ENCODE measurements at regions not wholly inside any gene's neighbourhood (a gene's known extent, or its start where the extent isn't known, plus 50 kb on each side); places are given as distances from the start of the nearest gene placed in this dataset.

DNA sequence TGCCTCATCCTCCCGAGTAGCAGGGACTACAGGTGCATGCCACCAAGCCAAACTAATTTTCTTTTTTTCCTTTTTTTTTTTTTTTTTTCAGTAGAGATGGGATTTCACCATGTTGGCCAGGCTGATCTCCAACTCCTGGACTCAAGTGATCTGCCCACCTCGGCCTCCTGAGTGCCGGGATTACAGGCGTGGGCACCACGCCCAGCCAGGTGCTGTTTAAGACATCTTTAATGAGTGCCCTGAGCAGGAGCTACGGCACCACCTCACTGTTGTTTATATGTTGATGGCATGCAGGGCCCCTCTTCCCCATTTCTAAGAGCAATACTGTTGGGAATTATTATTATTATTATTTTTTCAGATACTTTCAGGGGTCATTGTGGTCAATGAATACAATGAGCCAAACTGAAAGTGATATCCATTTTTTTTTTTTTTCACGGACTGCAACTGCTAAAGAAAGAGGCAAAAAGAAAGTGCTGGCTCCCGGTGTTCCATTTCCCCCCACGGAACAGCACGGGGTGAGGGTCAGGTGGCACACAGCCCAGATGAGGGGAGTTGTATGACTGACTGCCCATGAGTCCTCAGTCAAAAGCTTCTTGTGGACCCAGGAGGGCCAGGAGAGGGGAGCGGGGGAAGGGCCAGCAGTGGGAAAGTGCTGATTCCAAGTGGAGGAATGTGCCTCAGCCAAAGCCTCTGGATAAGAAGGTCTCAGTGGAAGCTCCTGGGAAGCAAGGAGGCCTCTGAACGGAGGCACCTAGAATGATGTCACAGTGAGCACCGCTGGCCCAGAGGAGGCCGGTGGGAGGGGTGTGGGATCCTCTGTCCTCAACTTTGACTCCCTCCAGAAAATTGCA, 101.8 kb upstream of the HPF1 start:
- H3K9me3 ChIP-seq, result no peaks in the 10 kb centered on the region
- TF ChIP-seq, protein P1, sequence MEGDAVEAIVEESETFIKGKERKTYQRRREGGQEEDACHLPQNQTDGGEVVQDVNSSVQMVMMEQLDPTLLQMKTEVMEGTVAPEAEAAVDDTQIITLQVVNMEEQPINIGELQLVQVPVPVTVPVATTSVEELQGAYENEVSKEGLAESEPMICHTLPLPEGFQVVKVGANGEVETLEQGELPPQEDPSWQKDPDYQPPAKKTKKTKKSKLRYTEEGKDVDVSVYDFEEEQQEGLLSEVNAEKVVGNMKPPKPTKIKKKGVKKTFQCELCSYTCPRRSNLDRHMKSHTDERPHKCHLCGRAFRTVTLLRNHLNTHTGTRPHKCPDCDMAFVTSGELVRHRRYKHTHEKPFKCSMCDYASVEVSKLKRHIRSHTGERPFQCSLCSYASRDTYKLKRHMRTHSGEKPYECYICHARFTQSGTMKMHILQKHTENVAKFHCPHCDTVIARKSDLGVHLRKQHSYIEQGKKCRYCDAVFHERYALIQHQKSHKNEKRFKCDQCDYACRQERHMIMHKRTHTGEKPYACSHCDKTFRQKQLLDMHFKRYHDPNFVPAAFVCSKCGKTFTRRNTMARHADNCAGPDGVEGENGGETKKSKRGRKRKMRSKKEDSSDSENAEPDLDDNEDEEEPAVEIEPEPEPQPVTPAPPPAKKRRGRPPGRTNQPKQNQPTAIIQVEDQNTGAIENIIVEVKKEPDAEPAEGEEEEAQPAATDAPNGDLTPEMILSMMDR (IDR thresholded peaks at IDR 0.05), result no peak
- no peaks in the 10 kb centered on the region for H3K4me1 ChIP-seq
- no peak for DNase-seq
- no peaks in the 10 kb centered on the region for H3K27me3 ChIP-seq
- intact Hi-C loops (cut with DNase I; ENCODE audit: low total_unique reads), result no loop called here
- no peak overlapping the region for H3K4me3 ChIP-seq
- no peak overlapping the region for H3K27ac ChIP-seq
- no peaks in the 10 kb centered on the region for H3K36me3 ChIP-seq

DNA sequence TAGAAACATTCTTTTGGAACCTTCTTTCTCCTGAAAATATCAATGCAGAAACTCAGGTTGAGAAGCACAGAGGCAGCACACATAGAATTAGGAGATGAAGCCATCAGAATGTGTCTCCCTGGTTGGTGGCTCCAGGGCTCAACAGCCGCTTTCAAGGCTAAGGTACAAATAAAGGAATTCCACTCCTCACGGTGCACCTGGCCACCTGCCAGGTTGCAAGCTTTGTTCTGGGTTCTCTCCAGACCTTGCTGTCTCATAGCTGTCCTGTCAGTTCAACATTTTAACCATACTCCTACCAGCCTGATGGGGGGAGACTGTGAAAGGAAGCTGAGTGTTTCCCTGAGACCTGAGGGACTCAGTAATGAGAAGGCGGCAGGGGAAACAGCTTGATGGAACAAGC, 96.3 kb upstream of the HPF1 start:
- TF ChIP-seq, protein P1 (IDR thresholded peaks at IDR 0.05), result no peak
- Histone ChIP-seq H3K9me3 (no peaks in the 10 kb centered on the region), H3K27ac (no peak overlapping the region), H3K27me3 (no peaks in the 10 kb centered on the region), H3K4me3 (no peak overlapping the region), H3K4me1 (no peaks in the 10 kb centered on the region), H3K36me3 (no peaks in the 10 kb centered on the region)
- intact Hi-C loops (cut with DNase I; ENCODE audit: low total_unique reads), result no loop called here
- no peak for DNase-seq

DNA sequence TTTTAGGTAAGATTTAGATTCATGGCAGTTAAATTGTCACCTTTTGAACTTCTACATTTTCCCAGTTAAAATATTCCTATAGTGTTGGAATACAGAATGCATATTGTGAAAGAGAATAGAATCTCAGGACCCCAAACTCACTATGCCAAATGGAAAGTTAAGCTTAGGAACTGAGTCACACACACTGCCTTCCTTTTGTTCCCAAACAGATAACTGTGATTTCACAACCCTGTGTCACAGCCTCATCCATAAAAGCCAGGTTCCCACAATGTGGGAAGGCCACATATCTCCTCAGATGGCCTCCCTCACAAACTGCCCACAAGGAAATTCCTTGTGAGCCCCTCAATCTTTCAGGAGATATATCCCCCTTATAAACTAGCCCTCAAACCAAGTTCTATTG, 94.7 kb upstream of the HPF1 start:
- intact Hi-C loops (cut with DNase I; ENCODE audit: low total_unique reads), result no loop called here
- H3K36me3 ChIP-seq, result no peaks in the 10 kb centered on the region
- H3K27ac ChIP-seq, result no peak overlapping the region
- no peaks in the 10 kb centered on the region for H3K27me3 ChIP-seq
- TF ChIP-seq, protein P1 (IDR thresholded peaks at IDR 0.05), result no peak
- H3K9me3 ChIP-seq, result no peaks in the 10 kb centered on the region
- H3K4me1 ChIP-seq, result no peaks in the 10 kb centered on the region
- DNase-seq, result no peak
- H3K4me3 ChIP-seq, result no peak overlapping the region

DNA sequence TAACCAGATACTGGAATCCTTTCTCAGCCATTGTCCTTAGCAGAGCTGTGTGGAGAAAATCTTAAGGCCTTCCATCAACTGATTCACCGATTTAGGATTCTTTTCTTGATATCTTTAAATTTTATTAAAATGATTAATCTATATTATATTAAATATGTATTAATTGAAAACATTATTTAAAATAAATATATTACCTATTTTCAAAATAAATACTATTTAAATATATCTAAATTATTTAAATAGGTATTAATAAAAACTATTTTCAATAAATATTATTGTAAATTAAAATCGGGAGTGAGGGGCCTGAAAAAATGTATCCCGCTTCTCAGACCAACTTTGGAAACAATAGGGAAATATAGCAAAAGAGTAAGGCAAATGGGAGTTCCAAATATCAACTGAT, 94.0 kb upstream of the HPF1 start:
- Histone ChIP-seq H3K4me3 (no peak overlapping the region), H3K4me1 (no peaks in the 10 kb centered on the region), H3K9me3 (no peaks in the 10 kb centered on the region), H3K27ac (no peak overlapping the region), H3K27me3 (no peaks in the 10 kb centered on the region), H3K36me3 (no peaks in the 10 kb centered on the region)
- no peak for DNase-seq
- intact Hi-C loops (cut with DNase I; ENCODE audit: low total_unique reads), result no loop called here
- TF ChIP-seq, protein P1 (IDR thresholded peaks at IDR 0.05), result no peak

DNA sequence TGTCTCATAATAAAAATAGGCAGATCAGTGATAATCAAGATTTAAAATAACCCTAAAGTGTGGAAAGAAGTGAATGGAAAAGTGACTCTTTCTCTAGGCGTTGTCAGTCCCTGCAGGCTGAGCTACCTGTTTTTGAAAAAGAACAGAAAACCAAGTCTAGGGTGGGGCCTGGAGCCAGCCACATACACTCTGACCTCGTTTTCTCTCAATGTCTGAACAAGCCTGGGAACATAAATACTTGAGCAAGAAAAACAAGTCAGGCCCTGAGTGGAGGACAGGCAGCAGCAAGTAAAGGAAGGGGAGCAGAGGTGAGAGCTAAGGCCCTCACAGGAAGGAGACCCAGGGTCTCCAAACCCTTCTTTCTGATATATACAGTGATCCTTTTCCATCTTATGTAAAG, 91.7 kb upstream of the HPF1 start:
- Histone ChIP-seq H3K4me1 (no peaks in the 10 kb centered on the region), H3K9me3 (no peaks in the 10 kb centered on the region), H3K36me3 (no peaks in the 10 kb centered on the region), H3K27me3 (no peaks in the 10 kb centered on the region), H3K27ac (no peak overlapping the region), H3K4me3 (no peak overlapping the region)
- intact Hi-C loops (cut with DNase I; ENCODE audit: low total_unique reads), result no loop called here
- TF ChIP-seq, protein P1 (IDR thresholded peaks at IDR 0.05), result no peak
- no peak for DNase-seq
